NCI-H2029 (cell line): ENCODE measurements at regions not wholly inside any gene's neighbourhood (a gene's known extent, or its start where the extent isn't known, plus 50 kb on each side); places are given as distances from the start of the nearest gene placed in this dataset.
"Not testable (repeated sequence)": the region's sequence is repeated elsewhere in the genome, so short reads cannot be mapped to it uniquely, and the experiment has no call there.

ENCODE experiments used
- DNase-seq: peaks from one replicate; lab custom pipeline; 2025; lab: John Stamatoyannopoulos, UW

DNA sequence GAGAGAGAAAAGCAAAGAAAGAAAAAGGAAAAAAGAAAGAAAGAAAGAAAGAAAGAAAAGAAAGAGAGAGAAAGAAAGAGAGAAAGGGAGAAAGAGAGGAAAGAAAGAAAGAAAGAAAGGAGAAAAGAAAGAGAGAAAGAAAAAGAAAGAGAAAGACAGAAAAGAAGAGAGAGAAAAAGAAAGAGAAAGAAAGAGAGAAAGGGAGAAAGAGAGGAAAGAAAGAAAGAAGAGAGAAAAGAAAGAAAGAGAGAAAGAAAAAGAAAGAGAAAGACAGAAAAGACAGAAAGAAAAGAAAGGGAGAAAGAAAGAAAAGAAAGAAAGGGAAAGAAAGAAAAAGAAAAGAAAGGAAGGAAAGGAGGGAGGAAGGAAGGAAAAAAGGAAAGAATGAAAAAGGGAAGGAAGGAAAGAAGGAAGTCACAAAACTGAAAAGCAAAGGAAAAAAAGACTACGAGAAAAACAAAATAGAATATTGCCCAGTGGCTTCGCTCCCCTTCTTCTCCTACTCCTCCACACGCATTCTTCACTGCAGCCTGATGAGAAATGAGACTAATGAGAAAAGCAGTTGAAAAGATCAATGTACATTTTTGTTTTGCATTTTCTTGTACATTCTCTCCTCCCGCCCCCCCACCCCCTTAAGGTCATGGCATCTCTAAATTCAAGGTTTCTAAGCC lies 170.0 kb downstream of the SOD2 start:
- DNase-seq: no peak

DNA sequence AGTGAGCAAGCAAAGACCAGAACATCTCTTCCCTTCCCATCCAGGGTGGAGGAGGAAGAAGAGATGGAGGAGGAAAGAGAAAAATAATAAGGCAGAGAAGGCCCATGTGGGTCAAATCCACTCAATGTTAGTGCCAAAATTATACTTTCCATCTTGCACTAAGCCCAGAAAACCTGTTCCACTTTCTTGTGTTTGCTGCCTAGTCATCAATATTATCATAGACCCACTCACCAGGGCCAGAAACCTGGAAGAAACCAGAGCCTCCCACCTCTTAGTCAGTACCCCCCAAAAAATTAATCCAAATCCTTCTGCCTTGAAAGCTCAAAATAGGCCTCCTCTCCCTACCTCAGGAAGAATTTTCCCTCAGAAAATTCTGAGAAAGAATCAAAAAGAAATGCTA lies 171.1 kb downstream of the SOD2 start:
- DNase-seq: no peak

DNA sequence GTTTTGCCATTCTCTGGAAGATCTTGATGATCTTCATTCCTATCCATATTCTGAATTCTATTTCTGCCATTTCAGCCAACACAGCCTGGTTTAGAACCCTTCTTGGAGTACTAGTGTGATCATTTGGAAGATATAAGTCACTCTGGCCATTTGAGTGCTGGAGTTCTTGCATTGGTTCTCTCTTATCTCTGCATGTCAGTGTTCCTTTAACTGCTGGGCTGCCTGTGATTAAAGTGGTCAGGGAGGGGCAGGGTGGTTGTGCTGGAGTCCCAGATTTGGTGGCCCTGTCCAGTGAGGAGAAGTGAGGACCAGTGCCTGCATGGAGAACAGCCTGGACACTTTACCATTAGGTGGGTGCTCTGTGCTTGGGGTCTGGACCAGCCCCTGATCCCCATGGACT lies 173.0 kb downstream of the SOD2 start:
- DNase-seq: no peak

DNA sequence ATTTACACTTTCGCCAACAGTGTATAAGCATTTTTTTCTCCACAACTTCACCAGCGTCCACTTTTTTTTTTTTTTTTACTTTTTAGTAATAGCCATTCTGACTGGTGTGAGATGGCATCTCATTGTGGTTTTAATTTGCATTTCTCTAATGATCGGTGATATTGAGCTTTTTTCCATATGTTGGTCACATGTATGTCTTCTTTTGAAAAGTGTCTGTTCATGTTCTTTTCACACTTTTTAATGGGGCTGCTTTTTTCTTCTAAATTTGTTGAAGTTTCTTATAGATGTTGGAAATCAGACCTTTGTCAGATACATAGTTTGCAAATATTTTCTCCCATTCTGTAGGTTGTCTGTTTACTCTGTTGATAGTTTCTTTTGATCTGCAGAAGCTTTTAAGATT lies 177.2 kb downstream of the SOD2 start:
- not testable (repeated sequence) for DNase-seq

DNA sequence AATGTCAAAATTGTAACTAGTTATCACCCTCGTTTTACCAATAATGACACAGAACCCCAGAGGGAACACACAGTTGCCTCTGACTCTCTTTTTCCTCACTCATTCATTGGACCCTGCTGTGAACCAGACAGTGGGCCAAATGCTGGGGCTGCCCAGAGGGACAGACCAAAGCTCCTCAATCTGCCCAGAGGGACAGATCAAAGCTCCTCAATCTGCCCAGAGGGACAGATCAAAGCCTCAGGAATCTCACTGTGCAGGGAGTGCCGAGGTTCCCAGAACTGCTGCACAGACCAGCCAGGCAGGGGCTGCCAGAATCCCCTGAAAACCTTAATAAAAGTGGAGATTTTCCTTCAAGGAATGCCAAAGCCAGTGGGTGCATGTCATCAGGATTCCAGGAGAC lies 179.1 kb downstream of the SOD2 start:
- no peak for DNase-seq

DNA sequence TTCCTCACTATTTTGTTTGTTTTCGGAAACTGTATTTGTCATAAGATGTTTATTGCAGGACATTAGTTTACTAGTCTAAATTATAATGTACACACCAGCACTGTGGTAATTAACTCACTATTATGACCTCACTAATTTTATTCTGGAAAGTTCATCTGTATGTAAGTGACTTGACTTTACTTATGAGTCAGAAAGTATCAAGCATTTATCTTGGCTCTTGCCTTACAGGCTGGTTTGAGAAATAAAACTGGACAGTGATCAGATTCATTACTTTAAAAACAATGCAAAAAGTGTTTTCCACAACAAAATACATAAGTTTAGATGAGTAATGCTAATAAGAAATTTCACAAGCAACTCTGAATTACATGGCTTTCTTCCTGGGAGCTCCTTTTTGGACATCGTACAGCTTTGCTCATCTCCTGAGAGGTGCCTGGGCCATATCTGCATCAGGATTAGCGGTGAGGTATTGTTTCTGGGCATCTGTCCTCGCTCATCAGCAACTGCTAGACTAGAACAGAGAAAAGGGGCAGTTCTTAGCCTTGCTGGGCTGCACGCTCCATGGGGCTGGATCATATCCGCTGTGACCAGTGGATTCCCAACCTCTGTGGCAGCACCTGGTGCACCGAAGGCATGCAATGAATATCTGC lies 179.8 kb downstream of the SOD2 start:
- DNase-seq: no peak

DNA sequence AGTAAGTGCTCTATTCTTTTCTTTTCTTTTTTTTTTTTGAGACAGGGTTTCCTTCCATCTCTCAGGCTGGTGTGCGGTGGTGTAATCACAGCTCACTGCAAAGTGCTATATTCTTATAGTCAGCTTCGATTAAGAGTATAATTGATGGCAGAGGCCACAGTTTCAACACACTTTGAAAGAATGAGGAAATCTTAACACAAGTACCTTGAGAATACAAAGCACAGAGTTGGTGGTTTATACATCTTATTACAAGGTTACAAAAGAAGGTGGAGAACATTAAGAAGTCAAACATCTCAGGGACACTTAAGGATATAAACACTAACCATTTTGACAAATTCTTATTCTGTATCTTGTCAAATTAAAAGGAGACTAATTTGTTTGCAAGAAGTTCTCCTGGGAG lies 180.5 kb downstream of the SOD2 start:
- DNase-seq: no peak

DNA sequence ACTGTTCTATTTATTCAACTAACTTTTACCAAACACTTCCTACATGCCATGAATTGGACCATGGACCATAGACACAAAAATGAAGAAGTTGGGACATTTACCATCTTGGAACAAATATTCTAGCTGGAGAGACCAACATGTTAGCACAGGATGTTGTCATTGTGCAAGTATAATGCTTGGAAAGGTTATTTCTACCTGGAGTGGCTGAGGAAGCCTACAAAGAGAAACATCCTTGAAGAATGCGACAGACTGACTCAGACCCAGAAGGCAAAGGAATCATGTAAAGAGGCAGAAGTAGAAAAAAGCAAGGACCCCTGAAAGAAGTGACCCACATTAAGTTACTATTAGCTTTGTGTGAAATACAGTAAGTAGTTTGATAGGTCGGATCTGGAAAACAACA lies 180.9 kb downstream of the SOD2 start:
- DNase-seq: no peak

DNA sequence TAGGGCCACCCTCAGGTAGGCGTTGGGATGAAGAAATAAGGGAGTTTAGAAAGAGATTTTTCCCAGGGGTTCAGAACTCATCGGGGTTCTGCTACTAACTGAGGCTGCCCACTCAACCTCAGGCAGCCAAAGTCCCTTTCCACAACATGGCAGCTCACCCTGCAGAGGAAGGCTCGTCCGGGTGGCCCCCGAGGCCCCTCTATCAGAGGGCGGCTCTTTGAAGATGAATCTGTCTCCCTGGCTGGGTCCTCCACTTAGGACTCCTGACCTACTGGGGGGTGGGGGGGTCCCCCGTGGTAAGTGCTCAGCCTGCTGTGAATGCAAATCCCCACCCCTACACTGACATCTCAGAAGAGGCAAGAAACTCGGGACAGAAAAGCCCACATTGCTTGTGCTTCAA lies 182.9 kb downstream of the SOD2 start:
- DNase-seq: no peak

DNA sequence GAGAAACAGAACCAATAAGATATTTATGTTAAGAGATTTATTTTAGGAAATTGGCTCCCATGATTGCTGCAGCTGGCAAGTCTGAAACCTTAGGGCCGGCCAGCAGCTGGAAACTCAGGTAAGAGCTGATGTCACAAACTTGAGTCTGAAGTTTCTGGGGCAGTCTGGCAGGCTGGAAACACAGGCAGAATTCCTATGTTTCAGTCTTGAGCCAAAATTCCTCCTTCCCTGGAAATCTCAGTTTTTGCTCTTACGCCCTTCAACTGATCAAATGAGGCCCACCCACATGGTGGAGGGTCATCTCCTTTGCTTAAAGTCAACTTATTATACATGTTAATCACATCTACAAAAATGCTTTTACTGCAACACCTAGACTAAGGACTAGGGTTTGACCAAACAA lies 184.1 kb downstream of the SOD2 start:
- no peak for DNase-seq

DNA sequence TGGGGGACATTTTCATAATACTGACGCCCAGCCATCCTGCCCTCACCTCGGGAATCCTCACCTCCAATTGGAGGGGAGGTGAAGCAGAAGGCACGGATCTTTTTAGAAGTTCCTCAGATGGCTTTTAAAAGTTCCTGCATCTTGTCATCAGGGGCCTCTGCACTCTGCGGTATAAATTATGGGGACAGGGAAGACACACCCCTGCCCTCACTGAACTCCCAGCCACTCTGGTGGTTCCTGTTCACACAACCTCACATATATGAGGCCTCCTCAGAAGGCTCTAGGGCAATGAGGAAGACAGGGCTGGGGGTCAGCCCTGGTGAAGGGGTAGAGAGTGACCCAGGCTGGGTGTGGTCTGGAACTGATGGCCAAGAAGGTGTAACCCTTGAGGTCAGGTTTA lies 187.0 kb downstream of the SOD2 start:
- no peak for DNase-seq

DNA sequence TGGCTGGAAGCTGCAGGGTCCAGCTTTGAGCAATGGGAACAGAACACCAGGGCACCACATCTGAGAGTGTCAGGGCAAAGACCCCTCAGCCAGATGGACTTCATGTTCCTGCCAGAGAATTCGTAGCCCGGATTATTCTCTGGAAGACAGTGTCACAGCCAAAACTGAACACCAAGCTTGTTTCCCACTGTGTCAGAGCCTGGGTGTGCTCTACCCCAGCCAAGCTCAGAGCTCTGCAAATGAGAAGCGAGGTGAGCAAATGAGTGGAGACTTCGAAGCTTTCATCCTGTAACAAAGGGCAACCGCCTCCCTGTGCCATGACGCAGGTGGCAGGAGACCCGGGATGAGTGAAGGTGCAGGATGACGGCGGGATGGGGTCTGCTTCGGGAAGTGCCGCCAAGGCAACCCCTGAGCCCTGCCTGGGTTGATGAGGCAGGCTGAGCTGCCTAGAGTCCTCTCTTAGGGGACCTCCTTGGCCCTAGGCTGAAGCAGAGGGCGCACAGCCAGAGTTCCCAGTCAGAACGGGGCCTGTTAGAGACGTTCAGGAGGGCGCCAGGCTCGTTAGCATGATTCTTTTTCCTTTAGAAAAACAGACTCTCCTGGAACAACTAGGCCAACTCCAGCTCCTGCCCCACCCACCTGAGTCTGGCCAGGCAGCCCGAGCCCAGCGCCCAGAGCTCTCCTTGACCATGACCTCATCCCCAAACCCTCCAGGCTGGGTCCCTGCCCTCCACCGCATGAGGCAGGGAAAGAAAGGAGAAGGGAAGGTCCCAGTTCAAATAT lies 187.7 kb downstream of the SOD2 start:
- no peak for DNase-seq

DNA sequence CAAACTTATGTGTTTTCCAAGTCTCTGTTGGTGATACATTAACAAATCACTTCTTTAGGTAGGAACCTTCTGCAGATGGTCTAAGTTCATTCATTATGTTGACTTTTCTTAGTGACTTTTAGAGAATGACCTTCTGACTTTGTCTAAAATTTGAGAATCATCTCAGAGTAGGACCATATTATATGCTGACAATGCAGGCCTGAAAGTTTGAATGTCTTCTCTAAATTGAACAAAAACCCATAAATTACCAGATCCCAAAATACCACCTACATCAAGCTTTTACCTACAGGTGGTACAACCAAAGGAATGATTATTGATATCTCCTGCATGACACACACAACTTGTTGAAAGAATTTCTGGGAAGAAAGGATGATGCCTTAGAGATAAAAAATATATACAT lies 191.5 kb downstream of the SOD2 start:
- DNase-seq: no peak

DNA sequence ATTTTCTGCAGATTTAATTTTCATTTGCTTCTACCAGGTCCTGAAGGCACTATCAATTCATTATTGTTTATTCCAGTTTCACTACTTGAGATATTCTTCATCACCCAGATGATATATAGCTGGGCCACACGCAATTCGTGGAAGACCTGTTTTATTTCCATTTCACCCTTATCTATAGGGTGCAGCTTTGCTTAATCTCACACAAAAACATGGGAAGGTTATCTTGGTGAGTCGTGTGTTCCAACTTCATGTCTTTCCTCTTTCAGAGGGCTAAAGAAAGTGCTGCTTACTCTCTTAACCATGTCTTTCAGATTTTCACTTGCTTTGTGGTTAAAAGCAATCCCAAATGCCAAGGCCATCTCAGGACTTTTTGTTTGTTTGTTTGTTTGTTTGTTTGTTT lies 194.0 kb downstream of the SOD2 start:
- DNase-seq: no peak

DNA sequence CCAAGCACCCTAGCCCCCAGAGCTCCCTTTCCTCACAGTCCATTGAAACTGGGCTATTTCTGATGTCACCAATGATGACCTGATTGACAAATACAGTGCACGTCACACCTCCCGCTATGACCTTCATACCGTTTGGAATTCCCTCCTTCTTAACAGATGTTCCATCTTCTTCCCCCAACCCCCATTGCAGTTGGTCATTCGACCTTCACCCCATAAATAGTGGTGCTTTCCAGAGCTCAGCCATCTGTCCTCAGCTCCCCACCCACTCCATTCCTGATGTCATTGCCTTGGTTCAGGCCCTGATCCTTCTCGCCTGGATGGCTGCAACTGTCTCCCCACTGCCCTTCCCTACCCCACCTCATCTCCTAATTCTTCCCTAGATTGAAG lies 198.5 kb downstream of the SOD2 start:
- DNase-seq: no peak

DNA sequence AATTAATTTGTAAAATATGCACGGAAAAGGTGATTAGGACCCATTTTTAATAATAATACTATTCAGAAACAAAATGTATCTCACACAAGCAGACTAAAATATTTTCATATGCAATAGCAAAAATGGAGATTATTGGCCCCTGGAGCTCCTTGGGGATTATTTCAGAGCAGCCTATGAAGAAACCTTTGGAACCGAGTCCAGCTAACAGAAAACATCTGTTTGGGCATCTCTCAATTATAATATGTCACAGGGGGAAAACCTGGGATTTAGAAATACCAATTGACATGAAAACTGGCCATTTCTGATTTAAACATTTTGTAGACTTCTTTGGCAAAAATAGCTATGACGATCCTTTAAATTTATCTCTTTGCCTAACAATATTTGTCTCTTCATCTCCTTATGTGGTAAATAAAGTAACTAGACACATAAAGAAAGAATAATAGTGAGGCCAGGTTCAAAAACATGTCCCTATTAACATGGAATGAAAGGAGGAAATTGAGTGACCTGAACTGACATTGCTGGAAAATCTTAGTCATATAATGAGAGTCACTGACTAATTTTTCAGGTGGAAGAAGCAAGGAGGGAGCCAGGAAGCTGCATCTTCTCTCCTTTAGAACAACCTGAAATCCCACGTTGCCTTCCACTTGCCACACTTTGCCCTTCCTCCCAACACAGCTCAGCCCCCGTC lies 199.0 kb downstream of the SOD2 start:
- DNase-seq: no peak

DNA sequence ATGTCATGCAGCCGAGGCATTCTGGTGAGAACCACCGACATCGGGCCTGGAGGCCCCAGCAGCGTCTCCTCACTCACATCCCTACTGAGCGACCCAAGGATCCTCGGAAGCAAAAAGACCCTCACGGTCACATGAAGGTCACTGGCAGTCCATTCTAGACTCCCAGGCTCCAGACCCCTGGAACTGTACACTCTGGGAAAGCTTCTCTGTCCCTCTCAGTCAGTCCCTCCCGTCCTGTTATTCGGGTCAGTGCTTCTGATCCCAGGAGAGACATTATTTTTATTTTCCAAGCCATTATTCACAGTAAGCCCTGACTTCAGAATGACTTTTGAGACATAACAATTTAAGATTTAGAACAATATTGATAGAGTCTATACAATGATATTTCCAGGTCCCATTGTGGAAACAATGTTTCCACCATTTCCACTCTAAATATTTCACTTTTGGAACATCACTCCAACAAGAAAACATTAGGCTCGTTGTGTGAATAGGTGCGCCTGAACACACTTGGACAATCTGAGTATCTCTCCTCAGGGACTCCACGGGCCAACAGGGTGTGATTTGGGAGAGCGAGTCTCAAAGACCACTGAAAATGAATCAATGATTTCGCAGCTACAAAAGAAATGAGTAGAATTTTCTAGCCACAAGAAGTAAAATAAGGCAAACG lies 199.7 kb downstream of the SOD2 start:
- DNase-seq: no peak

DNA sequence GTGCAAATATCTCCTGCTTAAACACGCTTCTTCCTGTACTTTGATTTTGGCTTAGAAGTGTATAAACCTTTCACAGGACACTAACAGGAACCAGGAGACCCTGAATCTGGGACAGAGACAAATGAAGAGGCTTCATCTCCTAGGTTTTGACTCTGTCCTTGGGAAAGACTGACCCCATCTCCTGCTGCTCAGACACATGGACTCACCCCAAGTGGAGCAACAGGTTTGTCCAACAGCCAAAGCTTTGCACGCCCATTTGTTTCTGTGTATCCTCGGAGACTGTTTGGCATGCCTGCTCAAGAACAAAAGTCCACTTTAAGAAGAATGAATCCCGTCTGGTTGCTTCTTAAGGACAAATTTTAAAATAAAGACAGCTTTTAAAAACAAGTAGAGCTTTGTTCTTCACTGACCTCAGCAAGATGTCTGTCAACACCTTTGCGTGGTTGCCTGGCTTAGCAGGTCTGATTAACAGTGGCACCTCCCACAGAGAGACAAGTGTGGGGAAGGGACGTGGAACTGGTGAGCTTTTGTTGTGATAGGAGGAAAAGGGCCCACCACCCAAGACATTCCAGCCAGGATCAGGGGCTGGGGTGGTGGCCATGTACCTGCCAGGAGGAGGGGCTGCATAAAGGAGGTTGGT lies 202.6 kb downstream of the SOD2 start:
- DNase-seq: no peak

DNA sequence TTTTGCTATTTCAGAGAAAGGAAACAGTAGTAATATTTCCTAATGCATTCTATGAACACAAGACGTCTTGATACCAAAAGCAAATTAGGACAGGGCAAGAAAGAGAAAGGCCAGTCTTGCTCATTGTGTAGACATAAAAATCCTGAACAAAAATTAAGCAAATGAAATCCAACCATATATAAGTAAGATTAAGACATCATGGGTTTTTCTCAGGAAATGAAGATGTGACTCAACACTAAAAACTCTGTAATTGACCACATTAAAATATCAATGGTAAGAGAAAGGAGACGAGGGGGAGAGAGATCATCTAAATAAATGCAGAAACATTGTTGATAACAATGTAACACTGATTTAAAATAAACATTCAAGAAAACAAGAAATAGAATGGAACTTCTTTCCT lies 205.4 kb downstream of the SOD2 start:
- DNase-seq: no peak

DNA sequence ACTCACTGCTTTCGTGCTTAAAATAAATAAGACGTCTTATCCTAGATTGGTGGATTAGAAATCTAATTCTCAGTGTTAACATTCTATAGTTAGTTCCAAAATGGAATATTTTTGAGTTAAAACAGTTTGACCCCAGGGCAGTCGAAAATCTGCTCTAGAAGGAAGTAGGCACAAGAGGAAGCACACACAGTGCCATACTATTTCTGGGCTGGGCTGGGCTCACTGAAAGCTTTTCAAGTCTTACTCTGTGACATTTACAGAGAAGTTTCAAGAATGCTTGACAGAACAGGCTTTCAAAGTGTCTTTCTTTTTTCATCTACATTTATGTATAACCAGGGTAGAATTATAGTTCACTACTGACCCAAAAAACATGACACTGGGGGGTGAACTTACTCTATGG lies 209.8 kb downstream of the SOD2 start:
- DNase-seq: no peak

DNA sequence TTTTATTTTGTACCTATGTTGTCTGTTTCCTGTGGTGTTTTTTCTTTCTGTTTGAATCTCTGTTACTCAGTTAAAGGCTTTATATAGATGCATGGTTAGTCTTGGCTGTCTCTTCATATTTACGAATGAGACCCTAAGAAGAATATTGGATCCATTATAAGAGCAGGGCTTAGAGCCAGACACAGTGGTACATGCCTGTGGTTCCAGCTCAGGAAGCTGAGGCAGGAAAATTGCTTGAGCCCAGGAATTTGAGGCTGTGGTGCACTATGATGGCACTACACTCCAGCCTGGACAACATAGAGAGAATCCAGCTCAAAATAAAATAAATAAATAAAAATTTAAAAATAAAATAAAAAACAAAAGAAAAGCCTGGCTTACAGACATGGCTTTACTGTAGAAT lies 211.1 kb downstream of the SOD2 start:
- no peak for DNase-seq

DNA sequence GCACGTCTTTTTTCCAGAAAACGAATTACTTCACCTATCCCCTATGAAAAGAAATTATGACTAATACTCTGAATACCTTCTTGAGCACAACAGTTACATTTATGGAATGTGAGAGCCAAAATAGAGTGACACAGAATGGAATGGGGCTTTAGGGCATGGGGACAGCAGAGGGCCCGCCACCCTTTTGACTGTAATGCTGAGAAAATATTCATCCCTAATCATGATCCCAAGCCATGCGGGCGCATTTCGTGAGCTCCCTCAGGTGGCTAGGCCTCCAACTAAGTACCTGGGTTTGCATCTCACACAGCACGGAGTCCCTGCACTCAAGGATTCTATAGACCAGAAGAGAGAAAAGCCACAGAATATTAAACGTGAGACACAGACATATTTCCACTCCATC lies 212.6 kb downstream of the SOD2 start:
- no peak for DNase-seq
